T-helper 2 cell treated with Interferon-gamma antibody and Interleukin-4, amounts not matched to agents 100 ng/mL and 5 ng/mL, for 36 hours (primary cell): ENCODE measurements at regions not wholly inside any gene's neighbourhood (a gene's known extent, or its start where the extent isn't known, plus 50 kb on each side); places are given as distances from the start of the nearest gene placed in this dataset.
"Not testable (repeated sequence)": the region's sequence is repeated elsewhere in the genome, so short reads cannot be mapped to it uniquely, and the experiment has no call there.

Source experiments
- intact Hi-C: fragments of 100-400 bp; cut with micrococcal nuclease; formaldehyde crosslinking; loops from one replicate; pipeline ENCODE4 v1.15.1; 2023

DNA sequence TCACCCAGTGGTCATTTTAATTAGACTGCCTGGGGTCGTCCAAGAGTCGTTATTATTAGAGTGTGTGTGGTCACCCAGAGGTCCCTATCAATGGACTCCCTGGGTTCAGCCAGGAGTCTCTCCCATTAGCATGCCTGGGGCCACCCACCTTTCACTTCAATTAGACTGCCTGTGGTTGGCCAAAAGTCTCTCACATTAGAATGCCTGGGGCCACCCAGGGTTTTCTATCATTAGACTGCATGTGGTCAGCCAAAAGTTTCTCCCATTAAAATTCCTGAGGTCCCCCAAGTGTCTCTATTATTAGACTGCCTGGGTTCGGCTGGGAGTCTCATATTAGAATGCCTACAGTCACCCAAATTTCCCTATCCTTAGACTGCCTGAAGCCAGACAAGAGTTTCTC lies 1472.6 kb downstream of the UQCRFS1 start:
- intact Hi-C loops = no loop called here

DNA sequence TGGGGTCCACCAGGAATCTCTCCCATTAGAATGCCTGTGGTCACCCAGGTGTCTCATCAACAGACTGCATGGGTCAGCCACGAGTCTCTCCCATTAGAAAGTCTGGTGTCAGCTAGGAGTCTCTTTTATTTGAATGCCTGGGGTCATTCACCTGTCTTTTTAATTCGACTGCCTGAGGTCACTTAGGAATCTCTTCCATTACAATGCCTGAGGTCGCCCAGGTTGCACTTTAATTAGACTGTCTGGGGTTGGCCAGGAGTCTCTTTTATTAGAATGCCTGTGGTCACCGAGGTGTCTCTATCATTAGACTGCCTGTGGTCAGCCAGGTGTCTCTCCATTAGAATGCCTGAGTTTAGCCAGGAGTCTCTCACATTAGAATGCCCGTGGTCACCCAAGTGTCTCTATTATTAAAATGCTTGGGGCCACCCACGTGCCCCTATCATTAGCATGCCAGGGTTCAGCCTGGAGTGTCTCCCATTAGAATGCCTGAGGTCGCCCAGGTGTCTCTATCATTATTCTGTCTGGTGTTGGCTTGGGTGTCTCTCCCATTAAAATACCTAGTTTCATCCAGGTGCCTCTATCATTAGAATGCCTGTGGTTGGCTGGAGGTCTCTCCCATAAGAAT lies 1474.3 kb downstream of the UQCRFS1 start:
- intact Hi-C loops = no loop called here

DNA sequence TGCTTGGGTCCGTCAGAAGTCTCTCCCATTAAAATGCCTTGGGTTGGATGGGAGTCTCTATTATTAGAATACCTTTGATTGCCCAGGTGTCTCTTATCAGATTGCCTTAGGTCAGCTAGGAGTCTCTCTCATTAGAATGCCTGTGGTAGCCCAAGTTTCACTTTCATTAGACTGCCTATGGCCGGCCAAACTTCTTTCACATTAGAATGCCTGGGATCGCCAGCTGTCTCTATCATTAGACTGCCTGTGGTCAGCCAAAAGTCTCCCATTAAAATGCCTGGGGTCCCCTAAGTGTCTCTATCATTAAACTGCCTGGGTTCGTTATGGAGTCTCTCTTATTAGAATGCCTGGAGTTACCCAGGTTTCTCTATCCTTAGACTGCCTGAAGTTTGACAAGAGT lies 1476.7 kb downstream of the UQCRFS1 start:
- intact Hi-C loops = no loop called here

DNA sequence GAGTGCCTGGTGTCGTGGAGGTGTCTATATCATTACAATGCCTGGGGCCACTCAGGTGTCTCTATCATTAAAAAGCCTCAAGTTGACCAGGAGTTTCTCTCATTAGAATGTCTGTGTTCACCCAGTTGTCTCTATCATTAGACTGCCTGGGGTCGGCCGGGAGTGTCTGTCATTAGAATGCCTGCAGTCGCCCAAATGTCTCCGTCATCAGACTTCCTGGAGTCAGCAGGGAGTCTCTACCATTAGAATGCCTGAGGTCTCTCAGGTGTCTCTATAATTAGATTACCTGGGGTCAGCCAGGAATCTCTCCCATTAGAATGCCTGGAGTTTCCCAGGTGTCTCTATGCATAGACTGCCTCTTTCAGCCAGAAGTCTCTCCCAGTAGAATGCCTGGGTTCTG lies 1477.6 kb downstream of the UQCRFS1 start:
- intact Hi-C loops = no loop called here

DNA sequence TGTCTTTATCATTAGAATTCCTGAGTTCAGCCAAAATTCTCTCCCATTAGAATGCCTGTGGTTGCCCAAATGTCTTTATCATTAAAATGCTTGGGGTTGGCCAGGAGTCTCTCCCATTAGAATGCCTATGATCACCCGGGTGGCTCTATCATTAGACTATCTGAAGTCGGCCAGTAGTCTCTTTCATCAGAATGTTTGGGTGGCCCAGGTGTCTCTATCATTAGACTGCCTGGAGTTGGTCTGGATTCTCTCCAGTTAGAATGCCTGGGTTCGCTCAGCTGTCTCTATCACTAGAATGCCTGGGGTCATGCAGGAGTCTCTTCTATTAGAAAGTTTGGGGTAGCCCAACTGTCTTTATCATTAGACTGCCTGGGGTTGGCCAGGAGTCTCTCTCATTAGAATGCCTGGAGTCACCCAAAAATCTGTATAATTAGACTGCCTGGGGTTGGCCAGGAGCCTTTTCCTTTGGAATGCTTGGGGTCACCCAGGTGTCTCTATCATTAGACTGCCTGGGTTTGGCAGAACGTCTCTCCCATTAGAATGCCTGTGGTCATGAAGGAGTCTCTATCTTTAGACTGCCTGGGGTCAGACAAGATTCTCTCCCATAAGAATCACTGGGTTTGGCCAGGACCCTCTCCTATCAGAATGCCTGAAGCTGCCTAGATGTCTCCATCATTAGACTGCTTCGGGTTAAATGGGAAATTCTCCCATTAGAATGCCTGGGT lies 1478.3 kb downstream of the UQCRFS1 start:
- intact Hi-C loops = no loop called here

DNA sequence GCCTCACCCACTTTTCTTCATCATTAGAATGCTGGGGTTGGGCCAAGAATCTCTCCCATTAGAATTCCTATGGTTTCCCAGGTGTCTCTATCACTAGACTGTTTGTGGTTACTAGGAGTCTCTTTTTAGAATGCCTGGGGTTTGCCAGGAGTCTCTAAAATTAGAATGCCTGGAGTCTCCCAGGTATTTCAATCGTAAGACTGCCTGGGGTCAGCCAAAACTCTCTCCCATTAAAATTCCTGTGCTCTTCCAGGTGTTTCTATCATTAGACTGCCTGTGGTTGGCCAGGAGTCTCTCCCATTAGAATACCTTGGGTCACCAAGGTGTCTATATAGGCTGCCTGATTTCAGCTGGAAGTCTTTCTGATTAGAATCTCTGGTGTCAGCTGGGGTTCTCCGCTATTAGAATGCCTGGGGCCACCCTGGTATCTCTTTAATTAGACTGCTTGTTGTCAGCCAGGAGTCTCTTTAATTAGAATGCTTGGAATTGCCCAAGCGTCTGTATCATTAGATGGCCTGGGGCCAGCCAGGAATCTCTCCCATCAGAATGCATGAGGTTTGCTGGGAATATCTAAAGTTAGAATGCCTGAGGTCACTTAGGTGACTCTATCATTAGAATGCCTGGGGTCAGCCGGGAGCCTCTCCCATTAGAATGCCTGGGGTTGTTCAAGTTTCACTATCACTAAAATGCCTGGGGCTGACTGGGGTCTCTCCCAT lies 1479.2 kb downstream of the UQCRFS1 start:
- intact Hi-C loops = no loop called here

DNA sequence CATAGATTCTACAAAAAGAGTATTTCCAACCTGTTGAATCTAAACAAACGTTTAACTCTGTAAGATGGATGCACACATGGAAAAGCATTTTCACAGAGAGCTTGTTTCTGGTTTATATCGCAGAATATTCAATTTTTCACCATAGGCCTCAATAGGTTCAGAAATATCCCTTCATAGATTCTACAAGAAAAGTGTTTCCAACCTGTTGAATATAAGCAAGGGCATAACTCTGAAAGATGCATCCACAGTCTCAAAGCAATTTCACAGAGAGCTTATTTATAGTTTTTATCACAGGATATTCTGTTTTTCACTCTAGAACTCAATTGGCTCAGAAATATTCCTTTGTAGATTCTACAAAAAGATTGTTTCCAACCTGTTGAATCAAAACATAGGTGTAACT lies 1483.6 kb downstream of the UQCRFS1 start:
- intact Hi-C loops = no loop called here

DNA sequence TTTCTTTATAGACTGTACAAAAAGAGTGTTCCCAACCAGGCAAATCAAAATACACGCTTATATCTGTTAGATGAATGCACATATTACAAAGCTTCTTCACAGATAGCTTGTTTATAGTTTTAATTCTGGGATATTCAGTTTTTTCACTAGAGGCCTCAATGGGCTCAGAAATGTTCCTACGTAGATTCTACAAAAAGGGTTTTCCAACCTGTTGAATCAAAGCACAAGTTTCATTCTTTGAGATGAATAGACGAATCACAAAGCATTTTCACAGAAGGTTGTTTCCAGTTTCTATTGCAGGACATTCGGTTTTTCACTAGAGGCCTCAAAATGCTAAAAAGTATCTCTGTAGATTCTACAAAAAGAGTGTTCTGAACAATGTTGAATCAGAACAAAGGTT lies 1490.3 kb downstream of the UQCRFS1 start:
- intact Hi-C loops = no loop called here

DNA sequence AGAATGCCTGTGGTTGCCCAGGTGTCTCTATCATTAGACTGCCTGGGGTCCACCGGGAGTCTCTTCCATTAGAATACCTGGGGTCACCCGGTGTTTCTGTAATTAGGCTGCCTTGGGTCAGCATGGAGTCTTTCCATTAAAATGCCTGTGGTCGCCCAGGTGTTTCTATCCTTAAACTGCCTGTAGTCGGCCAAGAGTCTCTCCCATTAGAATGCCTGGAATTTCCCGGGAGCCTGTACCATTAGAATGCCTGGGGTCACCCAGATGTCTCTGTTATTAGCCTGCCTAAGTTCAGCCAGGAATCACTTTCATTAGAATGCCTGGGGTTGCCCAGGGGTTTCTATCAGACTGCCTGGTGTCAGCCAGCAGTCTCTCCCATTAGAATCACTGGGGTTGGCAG lies 1492.8 kb downstream of the UQCRFS1 start:
- intact Hi-C loops = no loop called here

DNA sequence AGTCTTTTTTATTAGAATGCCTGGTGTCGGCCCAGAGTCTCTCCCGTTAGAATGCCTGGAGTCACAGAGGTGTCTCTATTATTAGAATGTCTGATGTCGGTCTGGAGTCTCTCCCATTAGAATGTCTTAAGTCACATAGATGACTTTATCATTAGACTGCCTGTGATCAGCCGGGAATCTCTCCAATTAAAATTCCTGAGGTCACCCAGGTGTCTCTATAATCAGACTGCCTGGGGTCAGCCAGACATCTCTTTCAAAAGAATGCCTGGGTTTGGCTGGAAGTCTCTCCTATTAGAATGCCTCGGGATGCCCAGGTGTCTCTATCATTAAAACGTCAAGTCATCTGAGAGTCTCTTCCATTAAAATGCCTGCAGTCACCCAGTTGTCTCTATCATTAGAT lies 1493.9 kb downstream of the UQCRFS1 start:
- intact Hi-C loops = no loop called here

DNA sequence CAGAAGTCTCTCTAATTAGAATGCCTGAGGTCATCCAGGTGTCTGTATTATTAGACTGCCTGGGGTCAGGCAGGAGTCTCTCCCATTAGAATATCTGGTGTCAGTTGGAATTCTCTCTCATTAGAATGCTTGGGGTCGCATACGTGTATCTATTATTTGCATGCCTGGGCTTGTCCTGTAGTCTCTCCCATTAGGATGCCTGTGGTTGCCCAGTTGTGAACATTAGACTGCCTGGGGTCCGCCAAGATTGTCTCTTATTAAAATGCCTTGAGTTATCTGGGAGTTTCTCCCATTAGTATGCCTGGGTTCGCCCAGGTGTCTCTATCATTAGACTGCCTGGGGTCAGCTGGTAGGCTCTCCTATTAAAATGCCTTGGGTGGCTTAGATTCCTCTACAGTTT lies 1494.7 kb downstream of the UQCRFS1 start:
- intact Hi-C loops = no loop called here

DNA sequence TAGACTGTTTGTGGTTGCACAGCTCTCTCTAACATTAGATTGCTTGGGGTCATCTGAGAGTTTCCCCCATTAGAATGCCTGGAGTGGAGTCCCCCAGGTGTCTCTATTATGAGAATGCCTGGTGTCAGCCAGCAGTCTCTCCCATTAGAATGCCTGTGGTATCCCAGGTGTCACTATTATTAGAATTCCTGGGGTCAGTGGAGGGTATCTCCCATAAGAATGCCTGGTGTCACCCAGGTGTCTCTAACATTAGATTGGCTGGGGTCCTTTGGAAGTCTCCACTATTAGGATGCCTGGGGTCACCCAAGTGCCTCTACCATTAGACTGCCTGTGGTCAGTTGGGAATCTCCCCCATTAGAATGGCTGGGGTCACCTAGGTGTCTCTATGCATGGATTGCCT lies 1495.1 kb downstream of the UQCRFS1 start:
- intact Hi-C loops = no loop called here

DNA sequence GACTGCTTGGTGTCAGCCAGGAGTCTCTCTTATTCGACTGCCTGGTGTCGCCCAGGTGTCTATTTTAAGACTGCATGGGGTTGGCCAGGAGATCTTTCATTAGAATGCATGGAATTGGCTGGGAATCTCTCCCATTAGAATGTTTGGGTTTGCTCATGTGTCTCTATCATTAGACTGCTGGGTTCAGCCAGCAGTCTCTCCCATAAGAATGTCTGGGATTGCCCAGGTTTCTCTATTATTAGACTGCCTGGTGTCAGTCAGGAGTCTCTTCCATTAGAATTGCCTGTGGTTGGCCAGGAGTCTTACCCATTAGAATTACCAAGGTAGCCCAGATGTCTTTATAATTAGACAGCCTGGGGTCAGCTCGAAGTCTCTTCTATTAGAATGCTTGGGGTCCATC lies 1496.0 kb downstream of the UQCRFS1 start:
- intact Hi-C loops = no loop called here

DNA sequence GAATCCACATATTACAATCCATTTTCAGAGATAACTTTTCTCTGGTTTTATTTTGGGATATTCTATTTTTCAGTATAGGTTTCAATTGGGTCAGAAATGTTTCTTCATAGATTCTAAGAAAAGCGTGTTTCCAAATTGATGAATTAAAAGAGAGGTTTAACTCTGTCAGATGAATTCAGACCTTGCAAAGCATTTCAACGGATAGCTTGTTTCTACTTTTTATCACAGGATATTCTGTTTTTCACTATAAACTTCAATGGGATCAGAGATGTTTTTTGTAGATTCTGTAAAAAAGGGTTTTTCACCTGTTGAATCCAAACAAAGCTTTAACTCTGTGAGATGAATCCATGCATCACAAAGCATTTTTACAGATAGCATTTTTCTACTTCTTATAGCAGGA lies 1498.1 kb downstream of the UQCRFS1 start:
- intact Hi-C loops = no loop called here

DNA sequence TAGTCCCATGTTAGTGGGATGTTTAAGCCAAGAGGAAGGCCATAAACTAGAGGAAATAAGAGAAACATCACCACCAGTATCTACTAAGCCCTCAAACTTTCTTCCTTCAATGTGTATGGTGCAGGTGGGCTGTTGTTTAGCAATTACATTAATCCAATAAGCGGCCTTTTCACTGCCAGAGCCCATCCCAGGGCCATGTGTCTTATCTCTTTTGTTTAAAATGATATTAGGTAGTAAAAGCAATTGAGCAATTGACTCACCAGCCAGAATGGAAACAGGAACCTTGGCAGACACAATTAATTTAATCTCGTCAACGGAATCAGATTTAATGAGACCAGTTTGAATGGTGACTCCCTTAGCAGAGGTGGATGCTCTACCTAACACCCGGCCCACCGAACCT lies 1503.5 kb downstream of the UQCRFS1 start:
- intact Hi-C loops = no loop called here

DNA sequence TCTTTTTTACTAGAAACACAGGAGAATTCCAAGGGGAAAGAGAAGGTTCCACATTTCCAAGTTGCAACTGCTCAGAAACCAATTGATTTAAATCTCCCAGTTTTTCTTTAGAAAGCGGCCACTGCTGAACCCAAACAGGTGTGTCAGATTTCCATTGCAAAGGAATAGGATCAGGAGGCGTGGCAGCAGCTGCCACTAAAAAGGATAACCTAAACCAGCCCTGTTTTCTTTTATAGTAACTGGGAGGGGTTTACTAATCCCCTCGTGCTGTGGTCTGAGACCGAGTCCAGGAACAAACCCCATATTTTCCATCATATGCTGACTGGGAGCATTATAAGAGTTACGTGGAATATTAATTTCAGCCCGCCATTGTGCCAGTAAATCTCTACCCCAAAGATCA lies 1504.0 kb downstream of the UQCRFS1 start:
- intact Hi-C loops = not testable (repeated sequence)

DNA sequence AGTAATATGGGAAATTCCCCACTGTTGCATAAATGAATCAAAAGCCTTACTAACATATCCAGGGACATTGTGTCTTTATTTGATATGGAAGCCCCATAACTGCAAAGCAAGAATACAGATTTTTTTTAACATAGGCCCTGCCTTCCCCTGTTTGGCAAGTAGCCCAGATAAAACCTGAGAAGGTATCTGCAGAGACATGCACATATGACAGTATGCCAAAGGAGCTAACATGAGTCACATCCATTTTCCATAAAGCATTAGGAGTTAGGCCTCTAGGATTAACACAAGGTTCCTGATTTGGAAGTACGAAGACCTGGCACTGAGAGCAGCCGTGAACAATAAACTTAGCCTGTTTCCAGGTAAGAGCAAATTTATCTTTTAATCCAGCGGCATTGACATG lies 1505.9 kb downstream of the UQCRFS1 start:
- intact Hi-C loops = not testable (repeated sequence)

DNA sequence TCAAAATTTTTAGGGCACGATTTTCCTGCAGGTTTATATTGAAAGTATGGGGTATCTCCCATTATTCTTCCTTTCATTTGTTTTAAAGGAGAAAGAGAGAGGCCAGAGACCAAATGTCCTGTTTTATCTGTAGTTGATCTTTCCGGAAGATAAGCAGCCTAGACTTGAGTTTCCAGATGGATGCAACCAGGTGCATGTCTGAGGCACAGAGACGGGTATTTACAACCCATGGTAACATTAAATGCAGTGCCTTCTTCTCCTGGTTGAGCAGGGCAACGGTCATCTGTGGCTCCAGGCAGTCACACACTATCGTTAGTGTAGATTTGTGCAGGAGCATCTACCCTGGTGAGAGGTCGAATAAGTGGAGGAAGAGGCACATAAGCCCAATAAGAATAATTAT lies 1507.1 kb downstream of the UQCRFS1 start:
- intact Hi-C loops = no loop called here

DNA sequence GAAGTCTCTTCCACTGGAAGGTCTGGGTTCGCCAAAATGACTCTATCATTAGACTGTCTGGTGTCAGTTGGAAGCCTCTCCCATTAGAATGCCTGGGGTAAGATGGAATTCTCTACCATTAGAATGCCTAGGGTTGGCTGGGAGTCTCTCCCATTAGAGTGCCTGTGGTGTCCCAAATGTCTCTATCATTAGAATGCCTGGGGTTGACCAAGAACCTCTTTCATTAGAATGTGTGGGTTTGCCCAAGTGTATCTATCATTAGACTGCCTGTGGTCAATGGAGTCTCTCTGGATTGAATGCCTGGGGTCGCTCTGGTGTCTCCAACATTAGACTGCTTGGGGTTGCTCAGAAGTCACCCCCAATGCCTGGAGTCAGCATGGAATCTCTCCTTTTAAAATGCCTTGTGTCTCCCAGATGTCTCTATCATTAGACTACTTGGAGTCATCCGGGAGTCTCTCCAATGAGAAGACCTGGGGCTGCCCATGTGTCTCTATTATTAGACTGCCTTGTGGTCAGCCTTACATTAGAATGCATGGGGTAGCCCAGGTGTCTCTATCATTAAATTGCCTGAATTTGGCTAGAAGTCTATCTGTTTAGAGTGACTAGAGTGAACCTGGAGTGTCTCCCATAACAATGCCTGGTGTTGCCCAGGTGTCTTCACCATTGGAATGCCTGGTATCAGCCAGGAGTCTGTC lies 1518.4 kb downstream of the UQCRFS1 start:
- intact Hi-C loops = no loop called here

DNA sequence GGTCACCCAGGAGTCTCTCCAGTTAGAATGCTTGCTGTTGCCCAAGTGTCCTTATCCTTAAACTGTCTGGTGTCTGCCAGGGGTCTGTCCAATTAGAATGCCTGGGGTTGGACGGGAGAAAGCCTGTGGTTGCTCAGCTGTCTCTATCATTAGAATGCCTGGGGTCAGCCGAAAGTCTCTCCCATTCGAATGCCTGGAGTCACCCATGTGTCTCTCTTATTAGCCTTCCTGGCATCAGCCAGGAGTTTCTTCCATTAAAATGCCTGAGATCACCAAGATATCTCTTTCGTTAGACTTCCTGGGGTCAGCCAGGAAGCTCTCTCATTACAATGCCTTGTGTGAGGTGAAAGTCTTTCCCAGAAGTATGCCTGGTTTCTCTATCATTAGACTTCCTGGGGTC lies 1521.0 kb downstream of the UQCRFS1 start:
- intact Hi-C loops = no loop called here

DNA sequence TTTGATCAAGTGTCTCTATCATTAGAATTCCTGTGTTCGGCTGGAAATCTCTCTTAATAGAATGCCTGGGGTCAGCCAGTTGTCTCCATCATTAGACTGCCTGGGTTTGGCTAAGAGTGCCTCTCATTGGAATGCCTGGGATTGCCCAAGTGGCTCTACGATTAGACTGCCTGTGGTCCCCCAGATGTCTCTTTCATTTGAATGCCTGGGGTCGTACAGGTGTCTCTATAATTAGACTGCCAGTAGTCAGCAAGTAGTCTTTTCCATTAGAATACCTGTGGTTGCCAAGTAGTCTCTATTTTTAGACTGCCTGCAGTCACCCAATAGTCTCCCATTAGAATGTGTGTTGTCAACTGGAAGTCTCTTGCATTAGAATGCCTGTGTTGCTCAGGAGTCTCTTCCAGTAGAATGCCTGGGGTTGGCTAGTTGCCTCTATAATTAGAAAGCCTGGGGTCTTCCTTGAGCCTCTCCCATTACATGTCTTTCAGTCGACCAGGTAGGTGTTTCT lies 1523.2 kb downstream of the UQCRFS1 start:
- intact Hi-C loops = no loop called here

DNA sequence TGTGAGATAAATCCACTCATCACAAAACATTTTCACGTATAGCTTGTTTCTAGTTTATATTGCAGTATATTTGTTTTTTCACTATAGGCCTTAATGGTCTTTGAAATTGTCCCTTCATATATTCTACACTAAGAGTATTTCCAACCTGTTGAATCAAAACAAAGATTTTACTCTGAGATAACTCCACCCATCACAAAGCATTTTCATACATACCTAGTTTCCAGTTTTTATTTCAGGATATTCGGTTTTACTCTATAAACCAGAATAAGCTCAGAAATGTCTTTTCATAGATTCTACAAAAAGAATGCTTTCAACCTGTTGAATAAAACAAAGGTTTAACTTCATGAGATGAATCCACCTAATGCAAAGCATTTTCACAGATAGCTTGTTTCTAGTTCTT lies 1528.7 kb downstream of the UQCRFS1 start:
- intact Hi-C loops = no loop called here
